Mesodermal cell (in vitro differentiated cells): ENCODE measurements at regions not wholly inside any gene's neighbourhood (a gene's known extent, or its start where the extent isn't known, plus 50 kb on each side); places are given as distances from the start of the nearest gene placed in this dataset.
"Not testable (repeated sequence)": the region's sequence is repeated elsewhere in the genome, so short reads cannot be mapped to it uniquely, and the experiment has no call there.

ENCODE experiments used
- H3K27ac ChIP-seq: 2 replicates; pipeline ENCODE4 v1.7.0; 2013; ENCODE audit warnings: mild to moderate bottlenecking, low read depth, low read length, moderate library complexity; ENCODE audit not compliant: severe bottlenecking
- H3K36me3 ChIP-seq: 2 replicates; pipeline ENCODE4 v1.7.1; 2013; ENCODE audit warnings: mild to moderate bottlenecking, low read length, moderate library complexity; ENCODE audit not compliant: control insufficient read depth, insufficient read depth
- H3K4me1 ChIP-seq: one replicate; pipeline ENCODE4 v1.7.1; 2013; ENCODE audit warnings: mild to moderate bottlenecking, low read length; ENCODE audit not compliant: insufficient read depth, control insufficient read depth, poor library complexity, severe bottlenecking
- H3K4me3 ChIP-seq: 2 replicates; pipeline ENCODE4 v1.7.0; 2013; ENCODE audit warnings: low read length, control low read depth, mild to moderate bottlenecking; ENCODE audit not compliant: insufficient read depth, poor library complexity, severe bottlenecking; ENCODE audit errors: extremely low read depth
- H3K9me3 ChIP-seq: 2 replicates; pipeline ENCODE4 v1.7.1; 2013; ENCODE audit warnings: mild to moderate bottlenecking, low read length, moderate library complexity; ENCODE audit not compliant: control insufficient read depth
- WGBS, 2 experiments: methylation state at CpG; one replicate each; pipeline ENCODE4 v1.1.5; 2013; ENCODE audit warnings: missing lambda C conversion rate in 2 of 2; ENCODE audit not compliant: insufficient coverage in 2 of 2; 5-methylcytosine and 5-hydroxymethylcytosine counted together

GRCh38 chr7:51409934-51410333, 93.3 kb upstream of the COBL start:
- not testable (repeated sequence) for H3K27ac ChIP-seq, H3K4me1 ChIP-seq, H3K4me3 ChIP-seq, H3K36me3 ChIP-seq, H3K9me3 ChIP-seq
- WGBS, 2 experiments, result no CpG with 5 or more reads among the region's 3 CpGs

GRCh38 chr7:51397608-51398007, 81.0 kb upstream of the COBL start:
- H3K4me3 ChIP-seq, H3K9me3 ChIP-seq, H3K4me1 ChIP-seq, H3K36me3 ChIP-seq, H3K27ac ChIP-seq: not testable (repeated sequence)
- 22% methylated on average over 1 of the region's 3 CpGs; no CpG with 5 or more reads in 1 of the 2 experiments for WGBS, 2 experiments

GRCh38 chr7:51393003-51393402, 76.4 kb upstream of the COBL start:
- not testable (repeated sequence) for H3K4me1 ChIP-seq, H3K4me3 ChIP-seq, H3K27ac ChIP-seq, H3K36me3 ChIP-seq, H3K9me3 ChIP-seq
- WGBS, 2 experiments, result 45 to 84% methylated on average over 3 of the region's 6 CpGs

- WGBS, 2 experiments, result no CpG with 5 or more reads among the region's 8 CpGs
- not testable (repeated sequence) for H3K4me1 ChIP-seq, H3K27ac ChIP-seq
Observed at GRCh38 chr7:51389952-51390351, 73.3 kb upstream of the COBL start.

GRCh38 chr7:51389216-51389812, 72.7 kb upstream of the COBL start:
- WGBS, 2 experiments, result 89 to 95% methylated on average over 15 to 17 of the region's 22 CpGs
- not testable (repeated sequence) for H3K4me3 ChIP-seq, H3K4me1 ChIP-seq, H3K27ac ChIP-seq, H3K36me3 ChIP-seq, H3K9me3 ChIP-seq

More at GRCh38 chr7:51389952-51390351, 73.3 kb upstream of the COBL start:
- not testable (repeated sequence) for H3K36me3 ChIP-seq, H3K4me3 ChIP-seq, H3K9me3 ChIP-seq

GRCh38 chr7:51388241-51388640, 71.6 kb upstream of the COBL start:
- H3K27ac ChIP-seq, H3K9me3 ChIP-seq, H3K4me1 ChIP-seq, H3K36me3 ChIP-seq, H3K4me3 ChIP-seq: not testable (repeated sequence)
- WGBS, 2 experiments, result 92 to 96% methylated on average over 4 to 9 of the region's 16 CpGs

GRCh38 chr7:51386806-51387568, 70.4 kb upstream of the COBL start:
- H3K4me1 ChIP-seq, H3K9me3 ChIP-seq, H3K27ac ChIP-seq, H3K4me3 ChIP-seq, H3K36me3 ChIP-seq: not testable (repeated sequence)
- WGBS, 2 experiments, result 98 to 100% methylated on average over 1 to 14 of the region's 34 CpGs

- not testable (repeated sequence) for H3K36me3 ChIP-seq, H3K9me3 ChIP-seq, H3K4me3 ChIP-seq, H3K27ac ChIP-seq, H3K4me1 ChIP-seq
- 87 to 92% methylated on average over 5 to 7 of the region's 17 CpGs for WGBS, 2 experiments
Observed at GRCh38 chr7:51386184-51386583, 69.6 kb upstream of the COBL start.

GRCh38 chr7:51382243-51382642, 65.6 kb upstream of the COBL start:
- WGBS, 2 experiments, result 83% methylated on average over 2 of the region's 7 CpGs; no CpG with 5 or more reads in 1 of the 2 experiments
- not testable (repeated sequence) for H3K4me3 ChIP-seq, H3K27ac ChIP-seq, H3K4me1 ChIP-seq, H3K9me3 ChIP-seq, H3K36me3 ChIP-seq

GRCh38 chr7:51376420-51377092, 59.9 kb upstream of the COBL start:
- no peaks in the 10 kb centered on the region for H3K36me3 ChIP-seq
- no peak overlapping the region for H3K4me3 ChIP-seq
- 93 to 100% methylated on average over 3 of the region's 4 CpGs for WGBS, 2 experiments
- peaks cover 6% of the 10 kb centered on the region for H3K4me1 ChIP-seq
- H3K27ac ChIP-seq, result peak overlapping the region; percentile 4
- H3K9me3 ChIP-seq, result no peaks in the 10 kb centered on the region

- Histone ChIP-seq H3K9me3 (no peaks in the 10 kb centered on the region), H3K4me1 (peaks cover 6% of the 10 kb centered on the region), H3K27ac (no peak overlapping the region), H3K36me3 (no peaks in the 10 kb centered on the region), H3K4me3 (no peak overlapping the region)
- WGBS, 2 experiments, result 88 to 94% methylated on average over 3 to 4 of the region's 4 CpGs
Observed at GRCh38 chr7:51374936-51375335, 58.3 kb upstream of the COBL start.
